ENCODE measurements at regions not wholly inside any gene's neighbourhood (a gene's known extent, or its start where the extent isn't known, plus 50 kb on each side); places are given as distances from the start of the nearest gene placed in this dataset.

DNA sequence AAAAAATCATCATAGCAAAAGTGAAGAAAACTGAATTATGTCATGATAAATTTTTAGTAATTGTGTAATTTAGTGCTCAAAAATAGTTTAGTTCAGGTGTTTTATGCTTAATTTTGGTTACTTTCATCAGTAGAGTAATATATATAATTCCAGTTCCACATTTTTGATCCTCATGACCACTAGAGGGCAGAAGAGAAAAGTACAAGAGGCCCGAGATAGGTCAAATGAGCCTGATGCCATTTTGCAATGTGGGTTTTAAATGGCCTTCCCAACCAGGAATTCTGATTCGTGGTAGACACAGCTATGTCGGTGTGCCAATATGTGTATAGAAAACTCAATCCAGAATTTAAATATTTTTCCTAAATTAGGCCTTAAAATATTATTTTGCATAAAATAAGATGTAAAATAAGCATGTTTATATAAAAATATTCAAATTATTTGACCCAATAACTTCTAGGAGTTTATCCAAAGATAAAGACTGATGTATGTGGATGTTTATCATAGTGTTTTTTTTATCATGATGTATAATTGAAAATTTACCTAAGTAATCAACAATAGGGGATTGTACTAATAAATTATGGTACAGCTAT, 159.7 kb upstream of the RPS6KA2 start:
- DNase-seq = peak; percentile 30 to 56 (median 51)

DNA sequence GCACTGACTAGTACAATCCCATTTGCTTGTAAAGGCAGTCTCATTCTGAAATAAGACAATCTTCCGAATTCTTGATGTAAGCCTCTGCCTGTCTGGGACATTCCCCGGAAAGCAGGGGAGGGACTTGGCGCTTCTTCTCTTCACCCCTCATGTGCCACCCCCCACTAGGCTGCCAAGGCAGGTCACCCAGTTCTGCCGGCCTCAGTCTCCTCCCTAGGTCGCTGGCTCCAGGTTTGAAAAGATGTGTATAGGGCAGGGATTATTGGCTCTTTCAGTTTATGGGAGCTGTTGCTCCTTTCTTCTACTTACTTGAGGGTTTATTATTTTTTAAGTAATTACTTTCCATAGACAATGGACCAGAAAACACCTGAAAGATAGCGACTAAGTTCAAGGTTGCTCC, 158.1 kb upstream of the RPS6KA2 start:
- Mint-ChIP-seq H3K36me3 (no peaks in the 10 kb centered on the region), H3K4me1 (no peaks in the 10 kb centered on the region), H3K4me3 (no peak overlapping the region), H3K27ac (no peak overlapping the region), H3K27me3 (ENCODE audit: low read depth in 3 of 3) (peaks cover 2 to 5% (median 3%) of the 10 kb centered on the region in 3 donors), H3K9me3 (no peaks in the 10 kb centered on the region)
- no peak for DNase-seq

More for the DNA sequence above, 159.7 kb upstream of the RPS6KA2 start:
- H3K4me3 Mint-ChIP-seq = no peak overlapping the region
- no peaks in the 10 kb centered on the region for H3K36me3 Mint-ChIP-seq
- no peaks in the 10 kb centered on the region for H3K4me1 Mint-ChIP-seq
- no peak overlapping the region for H3K27ac Mint-ChIP-seq
- H3K27me3 Mint-ChIP-seq (ENCODE audit: low read depth in 3 of 3) = peaks cover 2 to 5% (median 3%) of the 10 kb centered on the region in 3 donors
- H3K9me3 Mint-ChIP-seq = no peaks in the 10 kb centered on the region

DNA sequence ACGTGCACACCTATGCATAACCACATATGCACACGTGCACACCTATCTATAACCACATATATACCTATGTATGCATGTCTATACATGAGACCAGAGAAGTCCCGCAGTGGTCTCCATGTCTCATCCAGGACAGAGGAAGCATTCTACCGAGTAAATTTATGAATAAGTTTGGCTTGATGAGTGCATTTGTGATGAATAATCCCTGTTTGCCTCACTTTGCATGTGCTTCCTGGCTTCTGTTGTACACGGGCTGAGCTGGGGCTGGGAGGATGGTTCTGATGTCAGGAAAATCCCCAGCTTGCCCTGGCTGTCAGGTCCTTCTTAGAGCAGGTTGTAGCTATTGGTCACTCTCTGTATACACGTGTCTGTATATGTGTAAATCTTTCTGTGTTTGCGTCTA, 157.6 kb upstream of the RPS6KA2 start:
- H3K4me3 Mint-ChIP-seq = no peak overlapping the region

DNA sequence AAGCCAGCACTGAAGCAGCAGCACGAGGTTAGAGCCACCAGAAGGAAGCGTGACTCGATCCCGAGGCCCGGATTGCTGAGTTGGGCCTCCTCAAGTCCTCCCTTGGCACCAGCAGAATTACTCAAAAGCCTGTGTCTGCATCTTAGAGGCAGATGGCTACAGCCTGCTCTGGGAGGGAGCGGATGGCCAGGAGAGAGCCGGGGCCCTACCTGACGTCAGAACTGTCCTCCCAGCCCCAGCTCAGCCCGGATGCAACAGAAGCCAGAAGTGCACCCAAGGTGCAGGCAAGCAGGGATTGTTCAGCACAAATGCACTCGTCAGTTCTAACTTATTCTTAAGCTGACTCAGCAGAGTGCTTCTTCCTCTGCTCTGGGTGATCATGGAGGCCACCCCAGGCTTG, 155.5 kb upstream of the RPS6KA2 start:
- DNase-seq = no peak
- Mint-ChIP-seq H3K27ac (no peak overlapping the region), H3K4me1 (no peaks in the 10 kb centered on the region), H3K36me3 (no peaks in the 10 kb centered on the region), H3K27me3 (ENCODE audit: low read depth in 3 of 3) (peaks cover 0 to 3% (median 2%) of the 10 kb centered on the region in 3 donors), H3K4me3 (no peak overlapping the region), H3K9me3 (no peaks in the 10 kb centered on the region)

More for the DNA sequence above, 157.6 kb upstream of the RPS6KA2 start:
- Mint-ChIP-seq H3K4me1 (no peaks in the 10 kb centered on the region), H3K36me3 (no peaks in the 10 kb centered on the region), H3K27me3 (ENCODE audit: low read depth in 3 of 3) (peaks cover 2 to 3% (median 2%) of the 10 kb centered on the region in 3 donors), H3K27ac (no peak overlapping the region), H3K9me3 (no peaks in the 10 kb centered on the region)
- no peak for DNase-seq

DNA sequence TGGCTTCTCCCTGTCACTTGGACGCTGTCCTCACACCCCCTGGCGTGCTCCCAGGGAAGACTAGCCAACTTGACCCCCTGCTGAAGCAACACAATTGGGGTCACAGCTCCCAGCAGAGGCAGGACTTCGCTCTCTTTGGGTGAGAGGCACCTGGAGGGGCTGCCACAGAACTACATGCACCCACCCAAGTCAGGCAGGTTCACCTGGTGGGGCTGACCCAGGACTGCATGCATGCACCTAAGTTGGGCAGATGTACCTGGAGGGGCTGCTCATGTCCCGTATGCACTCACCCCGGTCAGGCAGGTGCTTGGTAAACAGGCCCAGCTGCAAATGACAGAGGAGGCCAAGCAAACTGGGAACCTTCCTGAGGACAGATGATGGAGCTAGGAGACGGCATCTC, 154.3 kb upstream of the RPS6KA2 start:
- Mint-ChIP-seq H3K9me3 (no peaks in the 10 kb centered on the region), H3K4me3 (no peak overlapping the region), H3K4me1 (peaks cover 0 to 4% of the 10 kb centered on the region in 2 donors), H3K27me3 (ENCODE audit: low read depth in 3 of 3) (peaks cover 0 to 8% (median 2%) of the 10 kb centered on the region in 3 donors), H3K27ac (no peak overlapping the region), H3K36me3 (no peaks in the 10 kb centered on the region)
- no peak for DNase-seq

DNA sequence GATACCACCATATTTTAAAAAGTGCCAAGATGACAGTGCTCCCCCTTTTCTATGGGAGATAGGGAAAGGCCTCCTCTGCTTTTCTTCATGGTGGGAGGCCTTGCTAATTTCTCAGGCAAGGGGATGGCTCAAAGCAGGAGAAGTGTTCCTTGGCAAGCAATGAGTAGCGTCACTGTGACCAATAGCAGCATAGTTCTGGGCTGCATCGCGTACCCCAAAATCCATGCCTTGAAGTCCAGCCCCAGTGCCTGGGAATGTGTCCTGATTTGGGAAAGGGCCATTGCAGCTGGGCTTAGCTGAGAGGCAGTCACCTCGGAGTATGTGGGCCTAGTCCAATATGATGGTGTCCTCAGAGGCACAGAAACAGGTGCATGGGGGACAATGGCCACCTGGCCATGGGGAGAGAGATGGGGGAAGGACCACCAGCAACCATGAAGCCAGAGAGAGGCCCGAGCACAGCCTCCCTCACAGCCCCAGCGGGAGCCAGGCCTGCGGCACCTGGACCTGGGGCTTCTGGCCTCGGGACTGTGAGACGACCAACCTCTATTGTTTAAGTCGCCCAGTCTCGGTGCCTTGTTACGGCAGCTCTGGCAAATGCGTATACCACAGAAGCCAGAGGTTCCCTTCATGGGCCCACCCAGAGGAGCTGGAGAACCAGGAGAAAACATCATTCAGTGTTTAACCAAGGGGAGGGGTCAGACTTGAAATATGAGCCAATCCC, 153.1 kb upstream of the RPS6KA2 start:
- no peaks in the 10 kb centered on the region for H3K9me3 Mint-ChIP-seq
- H3K36me3 Mint-ChIP-seq = no peaks in the 10 kb centered on the region
- H3K4me1 Mint-ChIP-seq = peaks cover 5 to 8% of the 10 kb centered on the region in 2 donors
- H3K4me3 Mint-ChIP-seq = no peak overlapping the region
- no peak overlapping the region for H3K27ac Mint-ChIP-seq
- H3K27me3 Mint-ChIP-seq (ENCODE audit: low read depth in 3 of 3) = peaks cover 0 to 10% (median 3%) of the 10 kb centered on the region in 3 donors
- DNase-seq = no peak

DNA sequence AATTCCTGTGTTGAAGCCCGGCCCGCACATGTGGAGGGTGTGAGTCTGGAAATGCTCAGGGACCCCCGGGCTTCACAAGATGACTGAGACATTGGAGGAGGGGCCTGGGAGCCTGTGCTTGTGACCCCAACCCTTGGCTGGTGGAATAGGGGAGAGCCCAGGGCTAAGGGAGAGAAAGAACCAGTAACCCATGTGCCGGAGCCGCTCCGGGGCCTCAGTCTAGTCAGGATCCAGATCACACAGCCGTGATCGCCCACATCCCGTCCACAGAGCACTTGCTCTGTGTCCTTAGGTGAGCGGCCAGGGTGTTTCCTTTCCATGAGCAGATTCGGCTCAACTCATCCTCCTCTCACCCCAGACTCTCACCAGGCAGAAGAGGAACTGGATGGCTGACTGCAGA, 152.3 kb upstream of the RPS6KA2 start:
- Mint-ChIP-seq H3K27me3 (ENCODE audit: low read depth in 3 of 3) (peaks cover 0 to 13% (median 2%) of the 10 kb centered on the region in 3 donors), H3K4me1 (peaks cover 5 to 8% of the 10 kb centered on the region in 2 donors), H3K4me3 (no peak overlapping the region), H3K36me3 (no peaks in the 10 kb centered on the region), H3K27ac (no peak overlapping the region), H3K9me3 (no peaks in the 10 kb centered on the region)
- no peak for DNase-seq

DNA sequence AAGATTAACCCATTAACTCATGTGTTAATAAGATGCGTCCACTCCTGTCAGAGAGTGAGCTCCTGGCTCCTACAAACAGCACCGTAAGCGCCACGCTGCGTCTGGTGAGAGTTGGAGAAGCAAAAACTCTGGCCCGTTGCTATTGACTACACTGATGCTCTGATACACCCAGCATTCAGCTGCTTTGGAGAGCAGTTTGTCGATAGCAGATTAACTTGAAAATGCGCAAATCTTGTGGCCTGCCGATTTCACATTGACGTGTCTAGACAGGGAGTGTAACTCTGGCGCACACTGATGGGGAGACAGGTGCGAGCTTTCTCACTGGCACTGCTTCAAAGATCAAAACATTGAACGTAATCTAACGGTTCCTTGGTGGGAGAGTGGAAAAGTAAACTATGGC, 151.7 kb upstream of the RPS6KA2 start:
- no peak overlapping the region for H3K4me3 Mint-ChIP-seq

DNA sequence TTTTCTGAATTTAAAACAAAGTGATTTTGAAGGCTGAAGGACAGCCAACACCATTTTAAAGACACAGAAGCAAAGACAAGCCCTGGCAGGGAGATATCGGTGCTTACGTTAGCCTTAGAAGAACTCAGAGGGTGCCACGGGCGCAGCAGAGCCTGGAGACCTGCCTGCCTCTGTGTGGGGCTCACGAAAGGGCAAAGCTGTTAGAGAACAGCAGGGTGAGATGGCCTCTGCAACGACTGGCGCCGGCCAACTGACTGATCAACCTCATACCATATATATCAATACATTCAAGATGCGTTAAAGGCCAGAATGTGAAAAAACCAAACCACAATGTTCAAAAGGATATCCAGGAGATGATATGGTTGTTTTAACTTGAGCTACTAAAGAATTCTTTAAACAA, 151.0 kb upstream of the RPS6KA2 start:
- Mint-ChIP-seq H3K9me3 (no peaks in the 10 kb centered on the region), H3K4me1 (peaks cover 5 to 8% of the 10 kb centered on the region in 2 donors), H3K27ac (no peak overlapping the region), H3K27me3 (ENCODE audit: low read depth in 3 of 3) (peaks cover 0 to 16% (median 2%) of the 10 kb centered on the region in 3 donors), H3K4me3 (no peak overlapping the region), H3K36me3 (no peaks in the 10 kb centered on the region)
- DNase-seq = no peak

More for the DNA sequence above, 151.7 kb upstream of the RPS6KA2 start:
- Mint-ChIP-seq H3K4me1 (peaks cover 5 to 8% of the 10 kb centered on the region in 2 donors), H3K27ac (no peak overlapping the region), H3K36me3 (no peaks in the 10 kb centered on the region), H3K27me3 (ENCODE audit: low read depth in 3 of 3) (peaks cover 0 to 16% (median 2%) of the 10 kb centered on the region in 3 donors), H3K9me3 (no peaks in the 10 kb centered on the region)
- no peak for DNase-seq

DNA sequence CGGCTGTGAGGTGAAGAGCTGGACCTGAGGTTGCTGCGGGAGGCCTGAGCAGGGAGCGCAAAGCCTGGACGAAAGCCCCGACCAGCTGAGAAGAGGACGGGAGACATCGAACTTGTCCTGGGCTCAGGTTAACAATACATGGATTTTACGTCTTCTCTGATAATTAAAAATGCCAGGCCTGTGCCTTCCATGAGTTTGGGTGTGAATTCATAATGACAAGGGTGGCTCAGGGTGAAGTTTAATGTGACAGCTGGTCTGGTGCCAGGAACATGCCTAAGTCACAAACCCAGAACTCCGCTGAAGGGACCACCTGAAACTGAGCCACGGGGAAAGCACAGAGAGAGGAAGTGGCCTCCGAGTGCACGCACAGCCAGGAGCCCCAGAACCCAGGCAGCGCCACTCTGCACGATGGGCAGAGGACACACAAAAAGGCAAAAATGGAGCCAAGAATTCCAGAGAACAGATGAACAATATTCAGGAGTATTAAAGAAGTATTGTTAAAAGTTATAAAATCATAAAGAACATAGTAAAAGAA, 150.1 kb upstream of the RPS6KA2 start:
- no peak for DNase-seq
- H3K4me3 Mint-ChIP-seq = no peak overlapping the region

DNA sequence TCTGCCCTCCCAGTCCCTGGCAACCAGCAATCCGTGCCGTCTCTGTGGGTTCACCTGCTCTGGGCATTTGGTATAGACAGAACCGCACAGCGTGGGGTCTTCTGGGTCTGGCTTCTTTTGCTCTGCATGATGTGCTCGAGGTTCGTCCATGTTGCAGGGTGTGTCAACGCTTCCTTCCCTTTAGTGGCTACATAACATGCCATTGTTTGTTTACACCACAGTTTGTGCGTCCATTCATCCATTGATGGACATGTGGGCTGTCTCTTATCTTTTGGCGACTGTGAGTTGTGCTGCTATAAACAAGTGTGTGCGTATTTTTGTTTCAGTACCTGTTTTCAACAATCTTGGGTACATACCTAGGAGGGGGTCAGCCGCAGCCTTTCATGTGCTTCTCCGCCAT, 149.5 kb upstream of the RPS6KA2 start:
- H3K4me1 Mint-ChIP-seq = peaks cover 5 to 8% of the 10 kb centered on the region in 2 donors
- no peak overlapping the region for H3K27ac Mint-ChIP-seq
- no peaks in the 10 kb centered on the region for H3K9me3 Mint-ChIP-seq
- H3K4me3 Mint-ChIP-seq = no peak overlapping the region
- peaks cover 0 to 19% (median 2%) of the 10 kb centered on the region in 3 donors for H3K27me3 Mint-ChIP-seq (ENCODE audit: low read depth in 3 of 3)
- no peak for DNase-seq
- no peaks in the 10 kb centered on the region for H3K36me3 Mint-ChIP-seq

More for the DNA sequence above, 150.1 kb upstream of the RPS6KA2 start:
- Mint-ChIP-seq H3K4me1 (peaks cover 5 to 8% of the 10 kb centered on the region in 2 donors), H3K36me3 (no peaks in the 10 kb centered on the region), H3K27ac (no peak overlapping the region), H3K9me3 (no peaks in the 10 kb centered on the region), H3K27me3 (ENCODE audit: low read depth in 3 of 3) (peaks cover 0 to 19% (median 2%) of the 10 kb centered on the region in 3 donors)

DNA sequence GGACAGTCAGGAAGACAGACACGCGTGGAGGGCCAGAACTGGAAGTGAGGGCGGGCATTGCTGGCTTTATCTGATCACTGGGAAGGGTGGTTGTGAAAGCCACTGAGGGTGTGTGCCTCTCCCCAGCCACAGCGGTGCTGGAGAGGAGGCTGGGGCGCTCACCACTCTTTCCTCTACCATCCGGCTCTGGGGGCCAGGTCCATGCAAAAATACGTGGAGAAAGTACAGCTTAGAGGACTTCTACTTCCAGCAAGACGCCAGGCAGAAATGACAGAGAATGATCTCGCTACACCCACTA, 148.8 kb upstream of the RPS6KA2 start:
- peaks cover 7 to 8% of the 10 kb centered on the region in 2 donors for H3K4me1 Mint-ChIP-seq
- DNase-seq = no peak
- H3K27ac Mint-ChIP-seq = no peak overlapping the region
- H3K4me3 Mint-ChIP-seq = peak overlapping the region in 2 of 5 donors; percentile 33 to 50
- H3K36me3 Mint-ChIP-seq = no peaks in the 10 kb centered on the region
- H3K9me3 Mint-ChIP-seq = no peaks in the 10 kb centered on the region
- peaks cover 0 to 19% (median 2%) of the 10 kb centered on the region in 3 donors for H3K27me3 Mint-ChIP-seq (ENCODE audit: low read depth in 3 of 3)

DNA sequence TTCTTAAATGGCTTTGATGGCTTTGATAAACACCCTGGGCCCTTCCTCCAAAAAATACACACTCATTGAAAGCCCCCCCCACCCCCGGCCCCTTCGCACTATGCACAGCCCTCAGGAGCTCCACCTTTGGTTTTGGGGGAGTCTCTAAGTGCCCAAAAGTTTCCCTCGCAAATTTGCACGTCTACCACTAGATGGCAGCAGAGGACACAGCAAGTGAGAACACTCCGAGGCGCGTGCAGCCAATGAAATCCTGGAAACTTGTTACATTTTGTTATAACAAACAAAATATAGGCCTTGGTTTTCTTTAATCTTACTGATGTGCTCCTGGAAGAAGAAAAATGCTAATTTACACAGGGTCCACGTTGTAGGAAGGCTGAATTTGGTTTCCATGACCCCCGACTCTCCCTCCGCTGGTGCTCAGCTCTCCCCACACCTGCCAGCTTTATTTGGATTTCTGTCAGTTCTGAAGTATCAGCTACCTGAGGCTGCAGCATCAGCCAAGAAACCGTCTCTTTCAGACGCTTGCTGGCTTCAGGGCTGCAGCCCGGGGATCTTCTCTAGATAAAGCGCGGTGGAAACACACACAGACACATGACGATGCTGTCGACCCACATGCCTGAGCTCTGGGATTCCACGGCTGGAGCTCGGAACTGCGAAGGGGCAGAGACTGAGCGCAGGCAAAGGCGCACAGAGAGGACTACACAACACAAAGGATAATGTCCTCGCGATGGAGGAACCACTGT, 148.3 kb upstream of the RPS6KA2 start:
- H3K4me1 Mint-ChIP-seq = peaks cover 8 to 11% of the 10 kb centered on the region in 2 donors
- H3K27ac Mint-ChIP-seq = no peak overlapping the region
- DNase-seq = peak; percentile 60 to 70 (median 68)
- peaks cover 0 to 19% (median 2%) of the 10 kb centered on the region in 3 donors for H3K27me3 Mint-ChIP-seq (ENCODE audit: low read depth in 3 of 3)
- peak overlapping the region in 1 of 5 donors; percentile 50 for H3K4me3 Mint-ChIP-seq
- H3K36me3 Mint-ChIP-seq = no peaks in the 10 kb centered on the region
- no peaks in the 10 kb centered on the region for H3K9me3 Mint-ChIP-seq

DNA sequence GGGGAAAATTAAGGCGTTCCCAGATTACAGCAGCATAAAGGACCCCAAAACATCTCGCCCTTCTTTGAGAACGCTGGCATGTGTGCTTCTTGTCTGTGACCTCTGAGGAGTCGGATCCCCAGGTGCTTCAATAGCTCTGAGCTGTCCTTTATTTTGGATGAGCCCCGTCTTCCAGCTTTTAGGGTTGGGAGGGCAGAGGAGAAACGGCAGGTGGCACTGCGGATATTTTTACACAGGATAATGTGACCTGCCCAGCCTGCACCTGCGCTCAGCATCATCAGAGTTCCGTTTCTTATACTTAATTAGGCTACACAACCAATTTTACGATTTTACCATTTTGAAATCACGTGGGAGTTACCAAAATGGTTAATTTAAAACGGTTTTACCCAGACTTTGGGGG, 147.7 kb upstream of the RPS6KA2 start:
- Mint-ChIP-seq H3K9me3 (no peaks in the 10 kb centered on the region), H3K27ac (no peak overlapping the region), H3K4me3 (no peak overlapping the region), H3K4me1 (peaks cover 8 to 11% of the 10 kb centered on the region in 2 donors), H3K27me3 (ENCODE audit: low read depth in 3 of 3) (peaks cover 0 to 19% (median 2%) of the 10 kb centered on the region in 3 donors), H3K36me3 (no peaks in the 10 kb centered on the region)
- no peak for DNase-seq
